K562 (cell line): ENCODE measurements at regions not wholly inside any gene's neighbourhood (a gene's known extent, or its start where the extent isn't known, plus 50 kb on each side); places are given as distances from the start of the nearest gene placed in this dataset.

ENCODE experiments used
- ATAC-seq: fragments of 200-7000 bp; cut with Tn5 transposase; 3 replicates; pipeline ENCODE4 v1.9.1; 2020; ENCODE audit warnings: moderate library complexity
- BruUV-seq: library from RNA; stranded (reverse); fragments of 400-500 nt; replicated peaks from 2 replicates; lab custom pipeline; 2021; lab: Mats Ljungman, UMichigan
- CTCF ChIA-PET: fragments of 300-600 bp; formaldehyde crosslinking; extraction: SDS; loops from one replicate; lab custom pipeline; 2021; ENCODE audit warnings: low intra/inter-chr PET ratio; lab: Yijun Ruan, JAX
- POLR2A ChIA-PET: fragments of 300-600, 350-650 bp; sonication (Branson Sonifier 250); formaldehyde crosslinking; extraction: SDS; loops from one replicate; lab custom pipeline; 2021; ENCODE audit warnings: antibody characterized with exemption, inconsistent platforms; lab: Yijun Ruan, JAX
- DNase-seq, 4 experiments: peaks; one replicate each; pipeline versions ENCODE4 v3.0.0 to v3.0.0-alpha.2; 2011 to 2018; ENCODE audit warnings: low spot score in 3 of 4, mixed read lengths in 3 of 4; ENCODE audit errors: extremely low read depth in 1 of 4
- FAIRE-seq: peaks from 2 replicates; lab custom pipeline; 2011; peaks lifted over from hg19 to GRCh38; lab: Jason Lieb, UNC
- H2AFZ ChIP-seq: 2 replicates; pipeline ENCODE4 v1.6.0; 2011; ENCODE audit warnings: low read depth, low read length, control low read depth, inconsistent platforms
- H3K27ac ChIP-seq: fragments of 200-600 bp; 3 replicates; pipeline ENCODE4 v1.8.0; 2011; ENCODE audit warnings: low read depth, mild to moderate bottlenecking, control low read depth, inconsistent platforms, low read length, moderate library complexity, mixed read lengths; ENCODE audit errors: extremely low read depth
- H3K27me3 ChIP-seq, 2 experiments: fragments of 300-600 bp in 1 of 2; 2 replicates in 1 of 2; 3 replicates in 1 of 2; pipeline versions ENCODE4 v1.6.0 to v1.8.0; 2011; ENCODE audit warnings: inconsistent platforms in 2 of 2, low read length in 2 of 2, mild to moderate bottlenecking in 1 of 2, mixed read lengths in 1 of 2, moderate library complexity in 1 of 2; ENCODE audit not compliant: control insufficient read depth in 2 of 2, insufficient read depth in 2 of 2
- H3K36me3 ChIP-seq: fragments of 300-600 bp; 3 replicates; pipeline ENCODE4 v1.8.0; 2011; ENCODE audit warnings: mild to moderate bottlenecking, low read length, inconsistent platforms; ENCODE audit not compliant: control insufficient read depth, insufficient read depth
- H3K4me1 ChIP-seq, 2 experiments: fragments of 200-600 bp in 1 of 2; replicated peaks in 1 of 2; 2 replicates in 1 of 2; 3 replicates in 1 of 2; pipeline versions ENCODE4 v1.5.1 to v1.8.0; 2011; ENCODE audit warnings: inconsistent platforms in 2 of 2, low read length in 2 of 2, mild to moderate bottlenecking in 1 of 2, mixed read lengths in 1 of 2, moderate library complexity in 1 of 2; ENCODE audit not compliant: control insufficient read depth in 2 of 2, insufficient read depth in 2 of 2
- H3K4me2 ChIP-seq: 2 replicates; pipeline ENCODE4 v1.6.1; 2011; ENCODE audit warnings: low read length, control low read depth, inconsistent platforms, mixed read lengths; ENCODE audit not compliant: insufficient read depth
- H3K4me3 ChIP-seq: fragments of 200-600 bp; sonication (generic), shearing (Covaris generic); 2 replicates; pipeline ENCODE4 v1.5.1; 2016; ENCODE audit warnings: control low read depth, inconsistent platforms
- H3K79me2 ChIP-seq: fragments of 200-600 bp; 3 replicates; pipeline ENCODE4 v1.8.0; 2011; ENCODE audit warnings: low read length, inconsistent platforms; ENCODE audit not compliant: control insufficient read depth, insufficient read depth
- H3K9ac ChIP-seq, 2 experiments: 2 replicates each; pipeline versions ENCODE4 v1.6.0 to v1.6.1; 2011; ENCODE audit warnings: low read depth in 2 of 2, low read length in 2 of 2, control low read depth in 1 of 2, inconsistent platforms in 1 of 2, mild to moderate bottlenecking in 1 of 2, mixed read lengths in 1 of 2; ENCODE audit not compliant: insufficient read depth in 1 of 2
- H3K9me1 ChIP-seq: one replicate; pipeline ENCODE4 v1.6.0; 2011; ENCODE audit warnings: inconsistent platforms, mild to moderate bottlenecking, low read length, moderate library complexity; ENCODE audit not compliant: control insufficient read depth, insufficient read depth
- H3K9me3 ChIP-seq: replicated peaks from 2 replicates; pipeline ENCODE4 v1.5.1; 2011; ENCODE audit warnings: low read depth, low read length, inconsistent platforms; ENCODE audit not compliant: control insufficient read depth, insufficient read depth
- H4K20me1 ChIP-seq: replicated peaks from 2 replicates; pipeline ENCODE4 v1.6.1; 2011; ENCODE audit warnings: low read length, inconsistent platforms, mixed read lengths; ENCODE audit not compliant: control insufficient read depth, insufficient read depth
- COPS2 ChIP-seq: fragments of 450-650 bp; conservative IDR thresholded peaks from 2 replicates; pipeline ENCODE4 v1.6.1; 2016; ENCODE audit warnings: mild to moderate bottlenecking, moderate library complexity
- GABPA ChIP-seq: fragments of 200-800 bp; sonication (Bioruptor generic); conservative IDR thresholded peaks from 2 replicates; pipeline ENCODE4 v1.6.1; 2016; ENCODE audit warnings: low read depth, missing genetic modification characterization, missing compliant biosample characterization
- JUNB ChIP-seq: fragments of 450-650 bp; formaldehyde crosslinking; conservative IDR thresholded peaks from 2 replicates; pipeline ENCODE4 v1.4.0; 2020; ENCODE audit warnings: mild to moderate bottlenecking
- POU5F1 ChIP-seq: fragments of 150-350 bp; IDR thresholded peaks from 2 replicates; pipeline ENCODE4 v1.6.1; 2014; ENCODE audit warnings: borderline replicate concordance, low read length, low read depth, mild to moderate bottlenecking; ENCODE audit not compliant: partially characterized antibody
- RAD21 ChIP-seq, 2 experiments: fragments of 250-450 bp in 1 of 2; fragments of 450-650 bp in 1 of 2; sonication (Bioruptor Pico) in 1 of 2; formaldehyde crosslinking in 1 of 2; IDR thresholded peaks in 1 of 2; conservative IDR thresholded peaks in 1 of 2; 2 replicates each; pipeline versions ENCODE4 v1.4.0 to v1.8.0; 2020 to 2022; ENCODE audit warnings: mild to moderate bottlenecking in 2 of 2, moderate library complexity in 1 of 2
- TCF3 ChIP-seq: sonication (generic); formaldehyde crosslinking; IDR thresholded peaks from 2 replicates; pipeline ENCODE4 v1.4.0; 2020; ENCODE audit warnings: mild to moderate bottlenecking, missing genetic modification reagents
- ZFPM2 ChIP-seq: fragments of 250-450 bp; sonication (Bioruptor Pico); IDR thresholded peaks from 2 replicates; pipeline ENCODE4 v1.5.1; 2022; ENCODE audit warnings: mild to moderate bottlenecking
- ZNF184 ChIP-seq: sonication (generic); formaldehyde crosslinking; IDR thresholded peaks from 2 replicates; pipeline ENCODE4 v1.5.0; 2020; ENCODE audit warnings: missing genetic modification reagents
- ZNF282 ChIP-seq: sonication (generic); formaldehyde crosslinking; IDR thresholded peaks from 2 replicates; pipeline ENCODE4 v1.8.1; 2023; ENCODE audit warnings: missing genetic modification reagents
- ZNF780A ChIP-seq: fragments of 250-450 bp; sonication (Bioruptor Pico); IDR thresholded peaks from 2 replicates; pipeline ENCODE4 v1.5.0; 2021; ENCODE audit warnings: mild to moderate bottlenecking
- WGBS: fragments of 100-300 bp; shearing (Covaris generic); methylation state at CpG from one replicate; pipeline ENCODE4 v1.1.6; 2016; ENCODE audit warnings: low coverage, mixed read lengths; ENCODE audit not compliant: insufficient coverage; ENCODE audit errors: missing lambda C conversion rate; 5-methylcytosine and 5-hydroxymethylcytosine counted together
- in situ Hi-C: fragments of 300-500 bp; cut with MboI; formaldehyde crosslinking; loops from 4 replicates; pipeline ENCODE4 v1.15.0; 2018; ENCODE audit warnings: inconsistent platforms, mixed read lengths
- intact Hi-C: fragments of 100-400 bp; cut with micrococcal nuclease; formaldehyde crosslinking; loops from 2 replicates; pipeline ENCODE4 v1.14.2; 2022
- TF ChIP-seq, protein P1 (sequence below), 2 experiments: fragments of 450-650 bp; formaldehyde crosslinking in 1 of 2; IDR thresholded peaks; 2 replicates each; pipeline versions ENCODE4 v1.4.0 to v1.6.1; 2014 to 2020; ENCODE audit warnings: mild to moderate bottlenecking in 2 of 2, borderline replicate concordance in 1 of 2, low read depth in 1 of 2
- TF ChIP-seq, protein P2 (sequence below): sonication (generic); formaldehyde crosslinking; IDR thresholded peaks from 2 replicates; pipeline ENCODE4 v1.8.0; 2022; ENCODE audit warnings: mild to moderate bottlenecking, missing genetic modification reagents
- TF ChIP-seq, protein P3 (sequence below): fragments of 450-650 bp; formaldehyde crosslinking; IDR thresholded peaks from 2 replicates; pipeline ENCODE4 v1.4.0; 2022; ENCODE audit warnings: mild to moderate bottlenecking, moderate library complexity

DNA sequence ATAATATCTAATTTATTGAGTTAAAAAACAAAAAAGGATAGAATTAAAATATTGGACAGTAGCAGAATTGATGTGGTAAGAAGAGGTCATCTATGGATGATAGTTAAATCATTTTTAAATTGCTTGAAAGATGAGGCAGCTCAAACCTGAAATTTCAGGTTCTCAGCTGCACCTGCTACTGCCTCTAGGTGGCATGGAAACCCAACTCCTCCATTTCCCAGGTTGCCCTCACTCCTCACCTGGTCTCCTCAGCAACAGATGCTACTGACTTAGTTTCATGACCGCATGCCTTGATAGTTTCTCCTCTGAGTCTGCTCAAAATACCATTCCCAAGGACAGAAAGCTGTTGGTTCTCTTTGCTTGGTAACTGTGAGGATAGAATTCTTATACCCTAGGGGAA lies 148.1 kb downstream of the ABHD5 start:
- in situ Hi-C loops (no loop called here), intact Hi-C loops (no loop called here)
- Histone ChIP-seq H3K9me1 (no peaks in the 10 kb centered on the region), H3K4me3 (no peak overlapping the region), H3K9ac (no peak overlapping the region), H3K4me1 (no peaks in the 10 kb centered on the region), H3K27ac (no peak overlapping the region), H2AFZ (no peak overlapping the region), H3K79me2 (no peaks in the 10 kb centered on the region), H4K20me1 (no peaks in the 10 kb centered on the region), H3K27me3 (no peaks in the 10 kb centered on the region), H3K4me2 (no peak overlapping the region), H3K9me3 (peaks cover 4% of the 10 kb centered on the region; the same call in 1 of the 2 replicates), H3K36me3 (no peaks in the 10 kb centered on the region)
- ATAC-seq (no peak), FAIRE-seq (no peak), DNase-seq (no peak)
- CTCF ChIA-PET = no interaction called here
- no TSS peak for BruUV-seq
- POLR2A ChIA-PET = interaction anchor here (1.5 kb wide), 1 partner anchor 11 kb away, joined by 4 read pairs; no protein-coding TSS in a partner anchor
- 8% methylated on average over 1 of the region's 1 CpG for WGBS
- no peak for TF ChIP-seq COPS2
- TF ChIP-seq, protein P1, sequence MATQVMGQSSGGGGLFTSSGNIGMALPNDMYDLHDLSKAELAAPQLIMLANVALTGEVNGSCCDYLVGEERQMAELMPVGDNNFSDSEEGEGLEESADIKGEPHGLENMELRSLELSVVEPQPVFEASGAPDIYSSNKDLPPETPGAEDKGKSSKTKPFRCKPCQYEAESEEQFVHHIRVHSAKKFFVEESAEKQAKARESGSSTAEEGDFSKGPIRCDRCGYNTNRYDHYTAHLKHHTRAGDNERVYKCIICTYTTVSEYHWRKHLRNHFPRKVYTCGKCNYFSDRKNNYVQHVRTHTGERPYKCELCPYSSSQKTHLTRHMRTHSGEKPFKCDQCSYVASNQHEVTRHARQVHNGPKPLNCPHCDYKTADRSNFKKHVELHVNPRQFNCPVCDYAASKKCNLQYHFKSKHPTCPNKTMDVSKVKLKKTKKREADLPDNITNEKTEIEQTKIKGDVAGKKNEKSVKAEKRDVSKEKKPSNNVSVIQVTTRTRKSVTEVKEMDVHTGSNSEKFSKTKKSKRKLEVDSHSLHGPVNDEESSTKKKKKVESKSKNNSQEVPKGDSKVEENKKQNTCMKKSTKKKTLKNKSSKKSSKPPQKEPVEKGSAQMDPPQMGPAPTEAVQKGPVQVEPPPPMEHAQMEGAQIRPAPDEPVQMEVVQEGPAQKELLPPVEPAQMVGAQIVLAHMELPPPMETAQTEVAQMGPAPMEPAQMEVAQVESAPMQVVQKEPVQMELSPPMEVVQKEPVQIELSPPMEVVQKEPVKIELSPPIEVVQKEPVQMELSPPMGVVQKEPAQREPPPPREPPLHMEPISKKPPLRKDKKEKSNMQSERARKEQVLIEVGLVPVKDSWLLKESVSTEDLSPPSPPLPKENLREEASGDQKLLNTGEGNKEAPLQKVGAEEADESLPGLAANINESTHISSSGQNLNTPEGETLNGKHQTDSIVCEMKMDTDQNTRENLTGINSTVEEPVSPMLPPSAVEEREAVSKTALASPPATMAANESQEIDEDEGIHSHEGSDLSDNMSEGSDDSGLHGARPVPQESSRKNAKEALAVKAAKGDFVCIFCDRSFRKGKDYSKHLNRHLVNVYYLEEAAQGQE (IDR thresholded peaks at IDR 0.05; ENCODE audit: borderline replicate concordance) = 0 out of 2 replicates have a peak, but pooled peaks have one; percentile 5
- TF ChIP-seq, protein P1 (CRISPR knock-in tag; IDR thresholded peaks at IDR 0.05; ENCODE audit: low read depth) = no peak
- no peak for TF ChIP-seq ZNF184
- TF ChIP-seq ZNF780A = no peak
- no peak for TF ChIP-seq ZNF282 (CRISPR knock-in tag)
- TF ChIP-seq, protein P2, sequence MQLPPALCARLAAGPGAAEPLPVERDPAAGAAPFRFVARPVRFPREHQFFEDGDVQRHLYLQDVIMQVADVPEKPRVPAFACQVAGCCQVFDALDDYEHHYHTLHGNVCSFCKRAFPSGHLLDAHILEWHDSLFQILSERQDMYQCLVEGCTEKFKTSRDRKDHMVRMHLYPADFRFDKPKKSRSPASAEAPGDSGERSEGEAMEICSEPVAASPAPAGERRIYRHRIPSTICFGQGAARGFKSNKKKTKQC (CRISPR knock-in tag) = no peak
- no peak for TF ChIP-seq POU5F1
- TF ChIP-seq GABPA (tag) = no peak
- TF ChIP-seq JUNB (CRISPR knock-in tag) = no peak
- TF ChIP-seq TCF3 (CRISPR knock-in tag) = no peak
- TF ChIP-seq, protein P3, sequence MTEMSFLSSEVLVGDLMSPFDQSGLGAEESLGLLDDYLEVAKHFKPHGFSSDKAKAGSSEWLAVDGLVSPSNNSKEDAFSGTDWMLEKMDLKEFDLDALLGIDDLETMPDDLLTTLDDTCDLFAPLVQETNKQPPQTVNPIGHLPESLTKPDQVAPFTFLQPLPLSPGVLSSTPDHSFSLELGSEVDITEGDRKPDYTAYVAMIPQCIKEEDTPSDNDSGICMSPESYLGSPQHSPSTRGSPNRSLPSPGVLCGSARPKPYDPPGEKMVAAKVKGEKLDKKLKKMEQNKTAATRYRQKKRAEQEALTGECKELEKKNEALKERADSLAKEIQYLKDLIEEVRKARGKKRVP (CRISPR knock-in tag) = no peak
- no peak for TF ChIP-seq ZFPM2 (CRISPR knock-in tag)
- TF ChIP-seq RAD21 (CRISPR knock-in tag; conservative IDR thresholded peaks at IDR 0.05 in 1 of 2, IDR thresholded peaks at IDR 0.05 in 1 of 2) = 0 out of 4 replicates have a peak, but pooled peaks of 1 of the 2 experiments have one; percentile 3
